HCEC 1CT (cell line): ENCODE measurements at regions not wholly inside any gene's neighbourhood (a gene's known extent, or its start where the extent isn't known, plus 50 kb on each side); places are given as distances from the start of the nearest gene placed in this dataset.

Source experiments
- DNase-seq: peaks from one replicate; pipeline ENCODE4 v3.0.0-alpha.2; 2017

GRCh38 chr11:2083411-2083810 lies 55.8 kb downstream of the IGF2 start:
- DNase-seq, result no peak

DNA sequence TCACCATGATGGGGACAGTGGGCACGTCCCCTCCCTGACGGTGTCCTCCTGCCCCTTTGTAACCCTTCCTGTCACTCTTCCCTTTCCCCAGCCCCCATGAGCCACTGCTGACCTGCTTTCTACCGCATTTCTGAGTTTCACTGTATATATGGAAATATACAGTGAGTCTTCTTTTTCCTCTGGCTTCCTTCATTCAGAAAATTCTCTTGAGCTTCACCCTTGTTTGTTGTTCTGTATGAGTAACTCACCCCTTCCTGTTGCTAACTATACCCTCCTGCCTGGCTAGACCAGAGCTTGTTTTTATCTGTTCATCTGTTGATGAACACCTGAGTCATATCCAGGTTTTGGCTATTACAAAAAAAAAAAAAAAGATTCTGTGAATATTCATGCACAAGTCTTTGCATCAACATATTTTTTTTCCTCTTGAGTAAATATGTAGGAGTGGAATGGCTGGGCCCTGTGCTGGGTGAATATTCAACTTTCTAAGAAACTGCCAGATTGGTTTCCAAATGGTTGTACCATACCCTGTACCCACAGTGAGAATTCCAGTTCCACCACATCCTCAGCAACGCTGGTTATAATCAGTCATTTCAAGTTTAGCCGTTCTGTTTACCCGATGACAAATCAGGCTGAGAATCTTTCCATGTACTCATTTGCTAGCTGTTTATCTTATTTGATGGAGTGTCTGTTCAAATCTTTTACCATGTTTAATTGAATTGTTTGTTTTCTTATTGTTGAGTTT lies 62.0 kb downstream of the IGF2 start:
- peak; percentile 80 for DNase-seq

- DNase-seq, result no peak
Measured at GRCh38 chr11:2076441-2076840, 62.7 kb downstream of the IGF2 start.

DNA sequence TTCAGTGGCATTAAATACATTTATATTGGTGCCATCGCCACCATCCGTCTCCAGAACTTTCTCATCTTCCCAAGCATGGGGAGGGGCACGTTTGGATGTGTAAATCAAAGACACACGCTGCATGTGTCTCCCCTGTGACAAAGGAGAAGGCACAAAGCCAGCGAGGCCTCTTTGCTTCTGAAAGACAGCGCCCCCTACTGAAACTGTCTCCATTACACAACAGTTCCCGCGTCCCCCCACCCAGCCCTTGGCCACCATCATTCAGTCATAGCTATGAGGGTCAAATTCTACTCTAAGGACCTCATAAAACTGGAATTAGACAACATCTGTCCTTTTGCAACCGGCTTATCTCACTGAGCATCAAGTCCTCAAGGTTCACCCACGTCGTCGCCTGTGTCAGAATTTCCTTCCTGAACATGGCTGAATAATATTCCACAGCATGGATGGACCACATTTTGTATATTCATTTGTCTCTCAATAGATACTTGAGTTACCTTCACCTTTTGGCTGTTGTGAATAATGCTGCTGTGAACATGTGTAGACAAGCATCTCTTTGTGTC lies 64.8 kb downstream of the IGF2 start:
- no peak for DNase-seq

DNA sequence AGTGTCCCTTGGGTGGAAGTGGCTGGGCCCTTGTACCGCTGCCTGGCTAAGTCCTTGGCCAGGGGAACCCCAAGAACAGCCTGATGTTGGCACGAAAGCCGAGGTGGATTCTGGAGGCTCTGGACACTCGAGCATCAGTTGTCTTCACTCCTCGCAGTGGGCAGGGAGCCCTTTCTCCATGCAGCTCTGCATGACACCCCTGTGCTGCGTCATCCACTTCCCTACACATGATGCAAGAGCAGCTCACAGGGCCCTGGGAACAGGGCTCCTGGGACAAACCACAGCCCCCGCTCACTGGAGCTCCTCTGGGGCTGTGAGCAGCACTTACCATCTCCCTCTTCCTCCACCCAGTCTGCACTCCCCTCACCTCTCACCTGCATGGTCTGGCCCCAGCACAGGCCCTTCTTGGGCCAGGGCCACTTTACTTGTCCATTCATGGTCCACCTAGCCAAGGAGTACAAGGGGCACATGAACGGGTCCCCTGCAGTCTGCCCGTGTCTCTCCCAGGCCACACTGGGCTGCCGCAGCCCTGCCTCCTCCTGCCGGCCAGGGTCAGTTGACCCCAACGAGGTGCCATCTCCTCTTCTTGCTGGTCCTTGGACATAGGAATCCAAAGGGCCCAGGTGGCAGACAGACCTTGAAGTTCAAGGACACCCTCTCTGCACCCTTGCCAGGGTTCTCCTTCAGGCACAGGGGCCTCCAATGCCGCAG lies 66.5 kb downstream of the IGF2 start:
- no peak for DNase-seq

- DNase-seq, result no peak
Measured at GRCh38 chr11:2071748-2072385, 67.3 kb downstream of the IGF2 start.
